ENCODE measurements at regions not wholly inside any gene's neighbourhood (a gene's known extent, or its start where the extent isn't known, plus 50 kb on each side); places are given as distances from the start of the nearest gene placed in this dataset.

- H3K4me1 ChIP-seq = no peaks in the 10 kb centered on the region
- H3K4me3 ChIP-seq = no peak overlapping the region
- H3K36me3 ChIP-seq = no peaks in the 10 kb centered on the region
- no peaks in the 10 kb centered on the region for H3K9me3 ChIP-seq
- TF ChIP-seq, protein P1, sequence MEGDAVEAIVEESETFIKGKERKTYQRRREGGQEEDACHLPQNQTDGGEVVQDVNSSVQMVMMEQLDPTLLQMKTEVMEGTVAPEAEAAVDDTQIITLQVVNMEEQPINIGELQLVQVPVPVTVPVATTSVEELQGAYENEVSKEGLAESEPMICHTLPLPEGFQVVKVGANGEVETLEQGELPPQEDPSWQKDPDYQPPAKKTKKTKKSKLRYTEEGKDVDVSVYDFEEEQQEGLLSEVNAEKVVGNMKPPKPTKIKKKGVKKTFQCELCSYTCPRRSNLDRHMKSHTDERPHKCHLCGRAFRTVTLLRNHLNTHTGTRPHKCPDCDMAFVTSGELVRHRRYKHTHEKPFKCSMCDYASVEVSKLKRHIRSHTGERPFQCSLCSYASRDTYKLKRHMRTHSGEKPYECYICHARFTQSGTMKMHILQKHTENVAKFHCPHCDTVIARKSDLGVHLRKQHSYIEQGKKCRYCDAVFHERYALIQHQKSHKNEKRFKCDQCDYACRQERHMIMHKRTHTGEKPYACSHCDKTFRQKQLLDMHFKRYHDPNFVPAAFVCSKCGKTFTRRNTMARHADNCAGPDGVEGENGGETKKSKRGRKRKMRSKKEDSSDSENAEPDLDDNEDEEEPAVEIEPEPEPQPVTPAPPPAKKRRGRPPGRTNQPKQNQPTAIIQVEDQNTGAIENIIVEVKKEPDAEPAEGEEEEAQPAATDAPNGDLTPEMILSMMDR (IDR thresholded peaks at IDR 0.05) = no peak
- intact Hi-C loops (cut with DNase I) = no loop called here
- H3K27ac ChIP-seq = no peak overlapping the region
- DNase-seq (ENCODE audit: low spot score in 2 of 2) = no peak
- no peaks in the 10 kb centered on the region for H3K27me3 ChIP-seq
These were observed 225.0 kb upstream of the NT5C1B start for GRCh38 chr2:18814387-18814786.

DNA sequence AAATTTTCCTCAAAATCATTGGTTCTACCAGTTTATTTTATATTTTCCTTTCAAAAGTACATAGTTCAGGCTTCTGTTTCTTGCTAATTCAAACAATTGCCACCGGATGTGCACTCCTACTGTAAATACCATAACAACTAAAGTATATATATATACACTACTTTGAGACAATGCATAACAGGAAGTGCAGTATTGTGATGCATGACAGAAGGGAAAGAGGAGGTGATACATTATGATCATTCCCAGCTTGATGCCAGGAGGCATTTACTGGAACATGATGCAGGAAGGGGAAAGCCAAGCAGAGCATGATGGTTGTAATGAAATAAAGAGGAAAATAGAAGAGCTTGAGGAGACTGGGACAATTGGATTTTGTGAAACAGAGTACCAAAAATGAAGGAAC lies 215.2 kb upstream of the NT5C1B start:
- intact Hi-C loops (cut with DNase I) = no loop called here
- Histone ChIP-seq H3K9me3 (no peaks in the 10 kb centered on the region), H3K36me3 (no peaks in the 10 kb centered on the region), H3K4me1 (no peaks in the 10 kb centered on the region), H3K27me3 (no peaks in the 10 kb centered on the region), H3K27ac (no peak overlapping the region), H3K4me3 (no peak overlapping the region)
- TF ChIP-seq, protein P1 (IDR thresholded peaks at IDR 0.05) = no peak
- no peak for DNase-seq (ENCODE audit: low spot score in 2 of 2)

- Histone ChIP-seq H3K9me3 (no peaks in the 10 kb centered on the region), H3K27ac (no peak overlapping the region), H3K36me3 (no peaks in the 10 kb centered on the region), H3K27me3 (no peaks in the 10 kb centered on the region), H3K4me3 (no peak overlapping the region), H3K4me1 (no peaks in the 10 kb centered on the region)
- TF ChIP-seq, protein P1 (IDR thresholded peaks at IDR 0.05) = no peak
- intact Hi-C loops (cut with DNase I) = no loop called here
- DNase-seq (ENCODE audit: low spot score in 2 of 2) = no peak
These were observed 214.0 kb upstream of the NT5C1B start for GRCh38 chr2:18803141-18803939.

DNA sequence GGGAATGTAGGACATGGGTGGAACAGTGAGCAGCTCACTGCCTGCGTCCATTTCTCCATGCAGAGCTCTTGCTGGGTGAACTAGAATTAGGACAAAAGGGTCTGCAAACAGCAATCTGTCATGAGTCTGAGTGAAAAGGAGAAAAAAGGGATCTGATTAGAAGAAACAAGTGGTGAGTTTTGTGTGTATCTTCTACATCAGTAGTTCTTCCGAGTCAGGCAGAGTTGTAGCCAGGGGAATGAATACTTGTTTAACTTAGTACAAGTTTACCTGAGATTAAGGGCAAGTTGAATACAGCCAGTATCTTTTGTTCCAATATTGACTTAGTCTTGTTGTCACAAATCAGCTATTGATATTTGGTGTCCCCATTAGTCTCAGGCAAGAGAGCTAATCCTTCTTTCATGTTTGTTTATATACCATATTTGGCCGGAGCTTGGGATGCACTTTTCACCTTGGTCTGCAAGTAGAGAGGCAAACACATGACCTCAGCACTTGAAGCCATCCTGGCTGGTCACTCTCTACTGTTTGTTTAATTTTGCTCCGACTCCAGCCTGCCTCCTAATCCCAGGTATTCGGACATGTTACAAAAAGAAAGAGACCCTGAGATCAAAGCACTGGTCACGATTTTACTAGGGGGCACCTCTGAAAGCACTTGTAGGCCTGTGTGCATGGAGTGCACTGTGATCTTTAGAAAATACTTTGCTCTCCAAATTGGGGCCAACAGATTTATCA lies 211.0 kb upstream of the NT5C1B start:
- TF ChIP-seq, protein P1 (IDR thresholded peaks at IDR 0.05) = no peak
- no peak overlapping the region for H3K4me3 ChIP-seq
- H3K9me3 ChIP-seq = no peaks in the 10 kb centered on the region
- no peaks in the 10 kb centered on the region for H3K27me3 ChIP-seq
- DNase-seq (ENCODE audit: low spot score in 2 of 2) = no peak
- intact Hi-C loops (cut with DNase I) = no loop called here
- H3K4me1 ChIP-seq = no peaks in the 10 kb centered on the region
- H3K36me3 ChIP-seq = no peaks in the 10 kb centered on the region
- H3K27ac ChIP-seq = no peak overlapping the region

DNA sequence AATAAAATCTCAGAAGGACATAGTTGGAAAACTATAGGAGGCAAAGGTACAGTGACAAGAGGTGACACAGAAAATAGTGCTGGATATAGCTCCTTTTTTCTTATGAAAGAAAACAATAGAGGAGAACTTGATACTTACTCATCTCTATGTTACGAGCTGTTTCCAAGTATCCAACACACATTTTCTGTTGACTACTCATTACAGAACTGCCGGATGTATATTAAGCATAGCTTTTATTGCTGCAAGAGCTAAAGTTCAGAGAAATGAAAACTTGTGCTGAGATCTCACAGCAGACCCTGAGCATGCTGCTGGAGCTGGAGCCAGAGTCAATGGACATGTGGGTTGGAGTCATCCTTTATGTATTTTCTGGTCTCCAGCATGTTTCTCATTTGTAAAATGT lies 210.0 kb upstream of the NT5C1B start:
- no peaks in the 10 kb centered on the region for H3K27me3 ChIP-seq
- DNase-seq (ENCODE audit: low spot score in 2 of 2) = no peak
- H3K27ac ChIP-seq = no peak overlapping the region
- H3K4me1 ChIP-seq = no peaks in the 10 kb centered on the region
- intact Hi-C loops (cut with DNase I) = no loop called here
- TF ChIP-seq, protein P1 (IDR thresholded peaks at IDR 0.05) = no peak
- H3K36me3 ChIP-seq = no peaks in the 10 kb centered on the region
- H3K9me3 ChIP-seq = no peaks in the 10 kb centered on the region
- no peak overlapping the region for H3K4me3 ChIP-seq
